Esophagus mucosa (tissue), 1 donor: ENCODE measurements at regions not wholly inside any gene's neighbourhood (a gene's known extent, or its start where the extent isn't known, plus 50 kb on each side); places are given as distances from the start of the nearest gene placed in this dataset.

Source experiments
- ATAC-seq: fragments of 200-7000 bp; cut with Tn5 transposase; one replicate; pipeline ENCODE4 v1.9.1; 2020
- donor health status: DM: yes; HTN: yes; CAD: no.

DNA sequence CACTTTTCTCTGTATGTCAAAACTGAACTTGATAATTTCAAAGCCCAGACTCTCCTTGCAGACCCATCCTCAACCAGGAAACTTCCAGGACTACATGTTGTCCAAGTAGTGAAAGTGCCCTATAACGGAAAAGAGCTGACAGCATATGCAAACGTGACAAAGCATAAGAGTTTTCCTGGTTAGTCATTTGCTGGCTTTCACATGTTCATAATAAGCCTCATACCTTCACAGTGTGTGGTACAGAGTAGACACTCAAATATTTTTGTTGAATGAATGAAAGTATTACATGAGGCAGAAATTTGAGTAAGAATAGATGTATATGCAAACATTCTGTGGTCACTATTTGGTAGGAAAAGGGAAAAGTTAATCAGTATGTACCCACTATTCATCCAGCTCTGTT is 473.3 kb downstream of the MRPL39 start:
- no peak for ATAC-seq

DNA sequence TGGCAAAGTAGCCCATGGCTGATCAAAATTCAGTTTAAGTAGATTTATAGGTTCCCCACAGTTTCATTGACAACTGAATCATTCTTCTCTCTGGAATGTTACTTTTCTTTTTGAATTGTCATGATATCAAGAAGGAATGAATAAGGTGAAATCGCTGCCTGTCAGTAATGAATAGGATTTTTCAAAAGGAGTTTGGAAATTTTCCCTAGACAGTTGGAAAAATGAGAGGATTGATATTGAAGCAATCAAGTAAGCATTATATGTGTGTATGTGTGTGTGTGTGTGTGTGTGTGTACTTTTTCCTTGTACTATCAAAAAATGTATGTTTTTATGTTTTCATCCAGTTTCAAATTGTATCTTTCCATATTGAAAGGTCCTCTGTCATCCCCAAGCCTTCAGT is 479.5 kb downstream of the MRPL39 start:
- no peak for ATAC-seq

DNA sequence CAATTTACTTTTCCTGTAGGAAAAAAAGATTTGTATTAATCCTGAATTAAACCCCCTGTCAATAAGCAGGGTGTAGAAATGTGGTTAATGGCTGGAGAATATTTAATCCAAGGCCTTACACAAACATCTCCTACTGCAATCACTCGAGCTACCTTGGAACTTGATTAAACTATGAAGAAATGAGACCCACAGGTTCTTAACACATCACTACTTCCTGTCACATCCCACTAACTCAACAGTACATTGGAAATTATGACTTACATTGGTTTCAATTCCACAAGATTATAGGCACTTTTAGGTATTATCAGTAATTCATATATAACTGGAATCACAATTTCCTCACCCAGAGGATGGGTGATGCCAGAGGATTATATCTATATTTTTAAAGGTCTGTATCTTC is 480.3 kb downstream of the MRPL39 start:
- ATAC-seq = no peak

DNA sequence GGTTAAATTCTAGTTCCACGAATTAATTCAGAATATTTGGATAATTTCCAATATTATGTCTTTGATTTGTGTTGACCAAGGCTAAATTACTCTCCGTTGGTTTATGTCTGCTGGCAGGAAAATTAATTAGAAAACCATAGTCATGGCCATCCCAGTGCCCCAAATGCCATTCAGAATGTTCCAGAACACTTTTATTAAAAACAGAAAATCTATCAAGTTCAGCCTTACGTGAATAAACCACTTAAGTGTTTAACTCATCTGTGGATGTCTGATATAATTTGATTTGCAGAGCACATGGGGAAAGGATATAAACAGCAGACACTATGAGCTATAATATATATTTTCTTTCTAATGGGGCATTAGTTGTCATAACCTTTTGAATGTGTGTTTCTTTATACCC is 480.7 kb downstream of the MRPL39 start:
- ATAC-seq = no peak

DNA sequence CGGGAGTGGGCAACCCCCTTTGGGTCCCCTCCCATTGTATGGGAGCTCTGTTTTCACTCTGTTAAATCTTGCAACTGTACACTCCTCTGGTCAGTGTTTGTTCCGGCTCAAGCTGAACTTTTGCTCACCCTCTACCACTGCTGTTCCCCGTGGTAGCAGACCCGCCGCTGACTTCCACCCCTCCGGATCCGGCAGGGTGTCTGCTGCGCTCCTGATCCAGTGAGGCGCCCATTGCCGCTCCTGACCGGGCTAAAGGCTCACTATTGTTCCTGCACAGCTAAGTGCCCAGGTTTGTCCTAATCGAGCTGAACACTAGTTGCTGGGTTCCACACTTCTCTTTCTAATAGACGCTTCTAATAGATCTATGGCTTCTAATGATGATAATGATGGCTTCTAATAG is 488.6 kb downstream of the MRPL39 start:
- ATAC-seq = no peak

DNA sequence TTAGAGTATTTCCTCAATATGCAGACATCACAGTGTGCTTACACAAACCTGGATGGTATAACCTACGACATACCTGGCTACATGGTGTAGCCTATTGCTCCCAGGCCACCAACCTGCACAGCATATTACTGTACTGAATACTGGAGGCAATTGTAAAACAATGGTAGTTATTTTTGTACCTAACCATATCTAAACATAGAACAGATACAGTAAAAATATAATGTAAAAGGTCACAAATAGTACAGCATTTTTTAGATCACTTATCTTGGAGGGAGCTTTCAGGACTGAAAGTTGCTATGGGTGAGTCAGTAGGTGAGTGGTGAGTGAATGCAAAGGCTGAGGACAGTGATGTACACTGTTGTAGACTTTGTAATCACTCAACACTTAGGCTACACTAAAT is 492.3 kb downstream of the MRPL39 start:
- ATAC-seq = no peak

DNA sequence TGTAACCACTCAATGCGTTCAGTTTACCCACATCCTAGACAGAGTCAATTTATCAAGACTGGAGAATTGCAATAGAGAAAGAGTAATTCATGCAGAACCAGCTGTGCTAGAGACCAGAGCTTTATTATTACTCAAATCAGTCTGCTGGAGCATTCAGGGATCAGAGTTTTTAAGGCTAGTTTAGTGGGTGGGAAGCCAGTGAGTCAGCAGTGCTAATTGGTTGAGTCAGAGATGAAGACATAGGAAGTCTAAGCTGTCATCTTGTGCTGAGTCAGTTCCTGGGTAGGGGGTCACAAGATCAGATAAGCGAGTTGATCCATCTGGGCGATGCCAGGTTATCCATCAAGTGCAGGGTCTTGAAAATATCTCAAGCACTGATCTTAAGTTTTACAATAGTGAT is 499.6 kb downstream of the MRPL39 start:
- ATAC-seq = no peak

DNA sequence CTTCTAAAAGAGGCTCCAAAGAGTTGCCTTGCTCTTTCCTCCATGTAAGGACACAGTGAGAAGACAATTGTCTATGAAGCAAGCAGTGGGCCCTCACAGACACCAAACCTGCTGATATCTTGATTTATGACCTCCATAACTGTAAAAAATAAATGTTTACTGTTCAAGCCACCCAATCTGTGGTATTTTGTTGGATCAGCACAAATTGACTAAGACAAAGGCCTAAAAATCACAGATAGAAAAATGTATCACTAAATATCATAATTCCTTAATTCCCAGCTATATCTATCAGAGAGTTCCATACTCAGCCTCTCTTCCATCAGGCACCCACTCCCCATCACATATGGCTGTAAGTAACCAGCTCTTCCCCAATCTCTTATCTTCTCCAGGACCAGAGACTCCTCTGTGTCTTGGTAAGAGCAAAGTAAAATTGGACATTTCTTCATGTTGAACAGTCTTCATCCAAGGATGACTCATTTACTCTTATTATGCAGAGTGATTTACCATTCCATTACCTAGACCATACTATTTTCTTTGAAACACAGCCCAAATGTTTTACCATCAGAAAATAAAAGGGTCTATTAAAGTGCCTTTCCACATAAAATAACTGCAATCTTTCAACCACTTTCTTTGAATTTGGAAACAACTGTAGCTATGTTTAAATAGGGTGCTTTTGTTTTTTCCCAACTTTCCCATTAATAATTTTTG is 503.6 kb downstream of the MRPL39 start:
- no peak for ATAC-seq

DNA sequence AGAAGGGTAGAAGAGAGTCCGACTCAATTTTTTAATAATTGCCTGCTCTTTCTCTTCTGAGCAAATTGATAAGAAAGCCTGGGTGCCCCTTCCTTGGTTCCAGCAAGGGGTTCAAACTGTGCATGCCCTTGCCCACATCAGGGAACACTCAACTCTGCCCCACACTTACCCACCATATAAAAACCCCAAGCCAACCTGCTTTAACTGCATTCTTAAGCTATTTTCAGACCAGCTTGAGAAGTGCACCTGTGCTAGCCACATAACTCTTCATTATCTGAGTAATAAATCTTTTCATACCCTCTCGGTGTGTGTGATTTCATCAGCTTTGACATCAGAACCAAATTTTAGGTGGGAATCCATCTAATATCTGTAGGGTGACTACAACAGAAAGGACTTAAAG is 509.6 kb downstream of the MRPL39 start:
- no peak for ATAC-seq

DNA sequence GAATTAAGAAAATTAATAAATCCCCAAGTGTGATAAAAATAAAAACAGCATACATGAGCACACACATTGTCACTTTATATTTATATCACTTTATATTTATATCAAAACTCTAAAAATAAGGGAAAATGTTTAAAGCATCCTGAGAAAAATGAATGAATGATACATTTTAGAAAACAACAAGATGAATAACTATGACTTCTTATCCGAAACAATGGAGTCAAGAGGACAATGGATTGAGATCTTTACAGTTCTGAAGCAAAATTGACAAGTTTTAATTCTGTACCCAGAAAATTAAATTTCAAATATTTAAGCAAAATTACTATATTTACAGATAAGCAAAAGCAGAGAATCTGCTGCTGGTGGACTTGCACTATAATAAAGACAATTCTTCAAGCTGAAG is 512.6 kb downstream of the MRPL39 start:
- ATAC-seq = no peak

DNA sequence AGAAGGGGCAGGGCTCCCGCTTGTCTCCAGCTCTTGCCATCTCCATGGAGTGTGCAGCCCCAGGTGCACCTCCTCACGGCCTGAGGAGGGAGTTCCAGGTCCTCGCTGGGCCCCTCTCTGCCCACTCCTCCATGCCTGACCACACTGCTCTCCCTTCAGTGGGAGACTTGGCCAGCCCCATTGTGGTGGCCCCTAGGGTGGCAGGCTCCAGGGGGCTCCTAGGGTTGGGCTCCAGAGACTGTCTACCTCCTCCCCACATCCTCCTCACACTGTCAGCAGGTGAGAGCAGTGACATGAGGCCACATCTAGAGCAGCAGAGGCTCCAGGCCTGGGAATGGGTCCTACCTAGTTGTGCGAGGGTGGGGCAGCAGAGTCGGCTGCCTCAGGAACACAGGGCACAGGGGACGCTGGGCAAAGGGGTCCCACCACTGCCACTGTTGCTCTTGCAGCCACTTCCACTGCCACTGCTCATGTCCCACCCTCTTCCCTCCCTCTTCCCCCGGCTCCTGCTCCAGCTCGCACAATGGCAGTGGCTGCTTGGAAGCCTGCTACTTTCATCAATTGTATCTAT is 514.8 kb downstream of the MRPL39 start:
- ATAC-seq = no peak

DNA sequence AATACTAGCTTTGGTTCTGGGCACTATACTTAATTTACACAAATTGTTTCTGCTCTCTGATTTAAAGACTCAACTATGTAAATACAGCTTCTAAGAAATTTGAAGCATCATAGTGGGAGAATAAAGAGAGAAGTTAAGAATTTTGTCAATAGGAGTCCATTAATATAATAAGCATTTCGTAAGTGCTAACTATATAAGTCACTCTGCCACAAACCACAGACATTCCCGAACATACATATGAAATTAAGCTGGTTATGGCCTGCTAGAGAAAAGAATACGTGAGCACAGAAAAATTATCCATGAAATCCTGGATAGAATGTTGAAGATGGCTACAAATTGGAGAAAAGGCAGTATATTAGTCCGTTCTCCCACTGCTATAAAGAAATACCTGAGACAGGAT is 526.2 kb downstream of the MRPL39 start:
- ATAC-seq = no peak

DNA sequence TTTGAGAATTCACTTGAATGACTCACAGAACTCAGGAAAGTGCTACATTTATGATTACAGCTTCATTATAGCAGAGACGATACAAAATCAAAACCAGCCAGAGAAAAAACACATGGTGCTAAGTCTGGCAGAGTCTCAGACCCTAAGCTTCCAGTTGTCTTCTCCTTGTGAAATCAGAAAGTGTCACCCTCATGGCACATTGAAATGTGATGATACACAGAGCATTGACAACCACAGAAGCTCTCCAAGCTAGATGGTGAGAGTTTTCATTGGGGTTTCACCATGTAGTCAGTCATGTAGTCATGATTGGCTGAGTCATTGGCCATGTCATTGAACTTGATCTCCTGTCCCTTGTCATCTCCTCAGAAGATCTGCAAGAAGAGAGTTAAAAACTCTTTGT is 526.6 kb downstream of the MRPL39 start:
- no peak for ATAC-seq

DNA sequence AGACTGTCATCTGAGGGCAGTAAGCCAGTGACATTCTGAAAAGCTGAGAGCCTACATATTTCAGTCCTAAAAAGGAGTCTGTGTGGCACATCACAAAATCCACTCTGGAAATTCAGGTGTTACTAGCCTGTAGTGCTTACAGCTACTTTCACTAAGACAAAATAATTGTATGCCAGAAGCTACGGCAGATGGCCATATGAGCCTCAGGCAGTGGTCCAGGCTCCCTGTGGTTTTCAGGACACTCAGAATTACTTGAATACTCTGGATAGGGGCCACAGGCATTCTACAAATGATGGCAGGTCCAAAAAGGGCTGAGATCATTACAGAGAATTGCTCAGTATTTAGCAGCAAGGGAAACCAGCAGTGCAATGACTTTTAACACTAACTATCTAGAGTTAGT is 527.1 kb downstream of the MRPL39 start:
- no peak for ATAC-seq

DNA sequence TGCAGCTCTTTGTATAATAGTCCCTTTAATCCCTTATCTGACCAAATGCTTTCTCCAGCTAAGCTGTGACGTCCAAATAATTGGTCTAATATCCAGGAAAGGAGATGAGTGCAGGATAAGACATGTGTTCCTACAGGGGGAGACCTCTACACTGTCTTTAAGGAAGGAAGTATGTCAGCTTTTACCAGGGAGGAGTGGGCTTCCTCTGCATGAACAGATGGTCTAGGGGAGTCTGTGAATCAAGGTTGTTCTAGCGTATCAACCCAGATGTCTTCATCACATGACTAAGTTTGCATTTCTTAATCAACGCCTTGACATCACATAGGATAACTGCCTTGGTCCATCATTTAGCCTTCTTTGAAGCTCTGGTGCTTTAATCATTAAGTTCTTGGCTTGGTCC is 528.2 kb downstream of the MRPL39 start:
- no peak for ATAC-seq

DNA sequence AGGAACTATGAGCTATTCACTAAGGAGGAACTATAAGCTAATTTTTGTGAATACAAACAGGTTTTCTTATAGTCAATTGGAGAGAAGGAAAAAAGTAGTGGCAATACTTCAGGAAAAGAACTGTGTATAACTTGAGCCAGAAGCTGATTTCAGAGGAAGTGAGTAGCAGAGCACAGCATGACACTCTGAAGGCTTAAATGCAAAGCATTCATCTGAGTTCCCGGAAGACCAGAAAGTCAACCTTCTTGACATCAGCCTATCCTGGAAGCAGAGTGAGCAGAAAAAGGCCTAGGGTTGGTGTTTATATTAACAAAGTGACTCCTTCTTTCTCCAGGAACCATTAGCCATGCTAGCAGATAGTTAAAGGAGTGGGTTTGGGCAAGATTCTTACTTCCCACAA is 545.2 kb downstream of the MRPL39 start:
- no peak for ATAC-seq

DNA sequence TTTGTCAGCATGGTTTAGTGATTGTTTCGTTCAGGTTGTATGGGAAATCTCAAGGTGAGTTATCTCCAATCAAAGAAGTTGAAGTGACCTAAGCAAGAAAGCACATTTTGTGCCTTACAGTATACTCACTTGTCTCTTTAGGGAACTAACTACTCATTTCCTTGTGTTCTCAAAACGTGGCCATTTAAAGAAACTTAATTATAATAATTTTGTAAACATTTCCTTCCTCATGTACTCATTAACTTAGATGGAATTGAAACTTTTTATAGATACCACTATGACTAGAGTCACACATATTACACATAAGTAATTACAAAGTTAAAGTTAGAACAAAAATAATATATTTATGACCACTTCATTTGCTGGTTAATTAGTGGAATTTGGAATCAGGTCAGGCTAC is 552.6 kb downstream of the MRPL39 start:
- no peak for ATAC-seq

DNA sequence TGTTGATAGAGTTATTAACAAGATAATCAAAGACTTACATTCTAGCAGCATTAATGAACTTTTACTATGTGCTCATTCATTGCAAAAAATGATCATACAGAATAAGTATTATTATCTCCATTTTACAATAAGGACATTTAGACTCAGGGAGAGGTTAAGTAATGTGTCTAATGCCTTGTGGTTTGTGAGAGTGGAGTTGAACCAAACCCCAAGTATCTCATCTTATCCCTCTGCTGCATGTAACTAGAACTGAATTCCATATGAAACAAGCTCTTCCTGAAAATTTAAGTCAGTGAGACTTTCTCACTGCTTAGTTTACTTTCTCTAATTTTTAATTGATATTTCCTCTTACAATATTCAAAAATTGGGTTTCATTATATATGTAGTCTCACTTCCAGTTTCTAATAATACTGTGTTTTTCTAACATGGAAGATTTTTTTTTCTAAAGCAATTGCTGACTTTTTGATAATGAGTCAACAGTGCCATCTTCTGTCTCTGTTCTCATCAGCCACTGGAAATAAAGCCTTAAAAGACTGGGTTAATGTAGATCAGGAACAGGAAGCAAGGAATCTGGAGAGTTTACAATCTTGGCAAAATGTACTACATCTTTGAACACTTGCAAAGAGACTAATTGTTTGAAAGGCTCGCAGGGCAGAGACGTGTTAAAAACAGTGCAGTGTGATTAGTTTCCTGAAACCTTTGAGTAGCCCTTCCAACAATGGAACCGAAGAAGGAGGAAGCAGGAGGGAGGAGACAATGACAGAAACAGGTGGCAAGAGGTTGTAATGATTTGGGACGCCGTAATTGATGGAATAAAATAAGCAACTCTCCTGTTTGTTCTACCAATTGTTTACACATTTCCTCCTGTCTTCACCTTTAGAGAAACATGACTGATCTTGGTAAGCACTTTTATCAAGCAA is 567.6 kb downstream of the MRPL39 start:
- peak; percentile 52 for ATAC-seq

DNA sequence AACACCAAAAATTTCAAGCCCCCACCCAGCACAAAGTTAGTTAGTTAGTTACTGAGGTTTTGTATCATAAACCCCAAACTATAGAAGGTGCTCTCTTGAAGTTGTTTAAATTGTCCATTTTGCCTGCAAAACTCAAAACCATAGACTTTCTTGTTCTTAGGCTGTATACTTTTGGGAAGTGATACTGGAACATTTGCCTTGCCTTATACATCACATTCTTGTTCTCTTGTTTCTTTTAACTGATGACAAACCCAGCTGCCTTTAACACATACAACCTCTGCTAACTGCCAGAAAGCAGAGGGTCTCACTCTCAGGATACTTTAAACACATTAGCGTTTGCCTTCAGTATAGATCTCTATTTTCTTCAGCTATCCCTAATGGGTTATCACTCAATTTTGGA is 570.5 kb downstream of the MRPL39 start:
- ATAC-seq = no peak

DNA sequence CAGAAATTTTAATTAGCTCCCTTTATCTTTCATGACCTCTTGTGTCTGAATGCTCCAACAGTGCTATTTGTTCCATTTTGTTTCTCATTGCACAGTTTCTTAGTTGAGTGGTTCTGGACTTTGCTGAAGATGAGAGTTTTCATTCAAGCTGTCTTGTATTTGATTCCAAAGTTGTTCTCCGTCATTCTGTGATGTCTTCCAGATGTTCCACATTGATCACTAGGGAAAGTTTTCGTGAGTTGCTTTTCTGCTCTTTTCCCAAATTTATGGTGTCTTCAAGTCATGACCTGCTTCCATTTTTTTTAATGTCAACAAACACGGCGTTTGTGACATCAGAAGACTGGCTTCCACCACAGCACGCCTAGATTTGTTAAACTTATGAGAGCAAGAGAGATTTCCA is 575.5 kb downstream of the MRPL39 start:
- no peak for ATAC-seq

DNA sequence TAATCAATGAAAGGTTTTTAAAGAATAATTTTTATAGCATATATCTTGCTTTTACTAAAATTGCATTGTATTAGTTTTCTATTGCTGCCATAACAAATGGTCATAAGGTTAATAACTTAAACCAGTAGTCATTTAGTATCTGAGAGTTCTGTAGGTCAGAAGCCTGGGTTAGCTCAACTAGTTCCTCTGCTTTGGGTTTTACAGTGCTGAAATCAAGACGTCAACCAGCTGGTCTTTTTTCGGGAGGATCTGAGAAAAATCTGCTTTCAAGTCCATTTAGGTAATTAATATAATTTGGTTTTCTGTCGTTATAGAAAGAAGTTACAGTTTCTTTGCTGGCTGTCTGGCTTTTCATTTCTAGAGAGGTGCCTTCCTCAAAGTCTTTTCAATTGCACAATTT is 577.7 kb downstream of the MRPL39 start:
- no peak for ATAC-seq

DNA sequence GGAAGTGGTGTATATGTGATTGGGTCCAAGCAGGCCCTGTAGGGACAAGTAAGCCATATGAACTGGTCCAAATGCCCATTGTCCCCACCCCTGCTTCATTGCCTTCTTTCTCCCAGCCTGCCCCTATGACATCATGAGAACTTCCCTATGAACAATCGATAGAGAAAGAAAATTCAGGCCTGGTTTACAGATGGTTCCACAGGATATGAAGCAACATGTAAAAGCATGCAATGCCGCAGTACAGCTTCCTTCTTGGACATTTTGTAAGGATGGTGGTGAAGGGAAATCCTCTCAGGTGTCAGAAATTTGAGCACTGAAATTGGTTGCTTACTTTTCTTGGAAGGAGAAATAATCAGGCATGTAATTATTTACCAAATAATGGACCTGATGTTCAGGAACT is 581.7 kb downstream of the MRPL39 start:
- no peak for ATAC-seq

DNA sequence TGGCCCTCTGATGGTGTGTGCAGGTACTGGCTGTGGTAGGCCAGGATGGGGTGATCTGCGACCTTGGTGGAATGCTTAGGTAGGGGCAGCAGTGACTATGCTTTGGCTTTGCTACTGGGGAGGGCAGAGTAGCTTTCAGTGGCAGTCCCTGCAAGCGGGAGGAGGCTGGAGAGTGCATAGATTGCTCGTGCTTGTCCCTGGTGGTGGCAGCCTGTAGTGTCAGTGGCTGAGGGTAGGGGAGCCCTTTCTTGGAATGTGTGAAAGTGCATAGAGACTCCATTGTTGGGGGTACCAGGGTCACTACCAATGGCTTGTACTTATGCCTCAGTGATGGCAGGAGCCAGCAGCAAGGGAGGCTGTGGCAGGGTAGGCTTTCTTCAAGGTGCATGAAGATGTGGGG is 582.6 kb downstream of the MRPL39 start:
- no peak for ATAC-seq

DNA sequence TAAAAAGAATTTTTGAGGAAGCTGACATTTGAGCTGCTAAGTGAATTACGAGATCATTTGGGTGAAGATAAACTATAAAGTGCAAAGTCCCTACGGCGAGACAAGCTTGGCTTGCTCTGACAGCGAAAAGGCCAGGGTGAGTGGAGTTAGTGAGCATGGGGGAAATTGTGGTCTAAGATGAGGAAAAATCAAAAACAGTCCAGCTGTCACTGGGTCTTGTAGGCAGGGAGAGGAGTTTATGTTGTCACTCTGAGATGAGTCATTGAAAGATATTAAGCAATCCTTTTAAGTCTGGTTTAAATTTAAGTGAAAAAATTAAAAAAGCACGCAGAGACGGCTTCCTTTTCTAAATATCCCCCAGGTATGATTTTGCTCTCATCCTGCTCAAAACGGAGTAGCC is 601.9 kb downstream of the MRPL39 start:
- no peak for ATAC-seq
